ENCODE measurements at regions not wholly inside any gene's neighbourhood (a gene's known extent, or its start where the extent isn't known, plus 50 kb on each side); places are given as distances from the start of the nearest gene placed in this dataset.
"Not testable (repeated sequence)": the region's sequence is repeated elsewhere in the genome, so short reads cannot be mapped to it uniquely, and the experiment has no call there.

- in situ Hi-C loops (cut with MboI; ENCODE audit: low pct_unique_long_range_greater_than_20kb, low sequenced_read_pairs) = no loop called here
- no peak for DNase-seq
Observed at GRCh38 chr4:112005027-112005426, 140.2 kb upstream of the FAM241A start.

DNA sequence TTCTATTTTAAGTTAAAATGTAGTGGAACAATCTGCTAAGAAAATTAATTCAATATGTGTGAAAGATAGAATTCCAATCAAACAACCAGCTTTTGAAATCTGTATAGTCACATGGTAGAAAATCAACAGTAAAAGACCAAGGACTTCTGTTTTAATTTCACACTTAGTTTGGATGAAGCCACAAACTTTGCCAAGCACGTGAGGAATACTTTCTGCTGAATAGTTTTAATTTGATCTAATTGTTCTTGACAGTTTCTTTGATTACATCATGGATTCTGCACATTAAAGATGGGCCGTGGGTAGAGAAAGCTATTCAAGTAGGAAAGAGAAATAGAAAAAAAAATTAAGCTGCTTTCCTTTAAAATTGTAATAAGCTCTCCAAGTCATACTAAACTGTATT, 137.9 kb upstream of the FAM241A start:
- no peak for DNase-seq
- in situ Hi-C loops (cut with MboI; ENCODE audit: low pct_unique_long_range_greater_than_20kb, low sequenced_read_pairs) = no loop called here

DNA sequence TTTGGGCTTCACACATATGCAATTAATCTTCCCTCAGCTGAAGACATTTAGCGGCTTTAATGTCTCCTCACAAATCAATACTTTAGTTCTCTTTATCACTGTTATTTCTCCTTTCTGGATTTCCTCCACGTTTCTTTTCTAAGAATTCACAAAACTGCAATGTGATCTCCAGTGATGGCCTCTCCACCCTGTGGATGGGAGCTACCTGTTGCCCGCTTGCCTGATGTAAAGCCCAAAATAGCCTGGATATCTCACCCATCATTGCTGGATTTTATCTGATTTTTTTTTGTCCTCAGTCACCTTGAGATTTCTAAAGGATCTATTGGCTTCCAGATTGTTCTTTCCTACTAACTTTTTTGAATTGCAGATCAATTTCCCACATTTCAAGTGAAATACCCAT, 129.3 kb upstream of the FAM241A start:
- in situ Hi-C loops (cut with MboI; ENCODE audit: low pct_unique_long_range_greater_than_20kb, low sequenced_read_pairs) = no loop called here
- DNase-seq = no peak

GRCh38 chr4:112023402-112023950, 121.8 kb upstream of the FAM241A start:
- no peak for DNase-seq
- in situ Hi-C loops (cut with MboI; ENCODE audit: low pct_unique_long_range_greater_than_20kb, low sequenced_read_pairs) = no loop called here

- in situ Hi-C loops (cut with MboI; ENCODE audit: low pct_unique_long_range_greater_than_20kb, low sequenced_read_pairs) = no loop called here
- DNase-seq = no peak
Observed at GRCh38 chr4:112026058-112026457, 119.2 kb upstream of the FAM241A start.

GRCh38 chr4:112029771-112030171, 115.5 kb upstream of the FAM241A start:
- in situ Hi-C loops (cut with MboI; ENCODE audit: low pct_unique_long_range_greater_than_20kb, low sequenced_read_pairs) = no loop called here
- DNase-seq = no peak

- DNase-seq = peak; percentile 59
- in situ Hi-C loops (cut with MboI; ENCODE audit: low pct_unique_long_range_greater_than_20kb, low sequenced_read_pairs) = no loop called here
Observed at GRCh38 chr4:112031712-112032328, 113.4 kb upstream of the FAM241A start.

DNA sequence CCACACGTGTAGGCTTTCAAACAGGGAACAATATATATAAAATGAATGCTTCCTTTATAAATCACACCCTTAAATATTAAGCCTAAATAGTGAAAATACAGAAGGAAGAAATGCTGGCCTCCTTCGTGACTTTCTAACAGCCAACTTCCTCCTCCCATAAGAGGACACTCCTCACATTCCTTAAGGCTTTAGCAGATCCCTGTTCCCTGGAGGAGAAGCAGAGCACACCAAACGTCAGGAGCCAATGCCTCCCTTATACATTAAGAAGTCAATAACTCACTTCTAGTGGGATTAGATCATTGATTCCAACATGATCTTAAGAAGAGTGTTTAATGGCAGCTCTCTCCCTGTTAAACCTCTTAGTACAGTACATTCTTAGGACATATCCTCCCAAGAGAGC, 108.4 kb upstream of the FAM241A start:
- DNase-seq = no peak
- in situ Hi-C loops (cut with MboI; ENCODE audit: low pct_unique_long_range_greater_than_20kb, low sequenced_read_pairs) = no loop called here

GRCh38 chr4:112038861-112039260, 106.4 kb upstream of the FAM241A start:
- DNase-seq = no peak
- in situ Hi-C loops (cut with MboI; ENCODE audit: low pct_unique_long_range_greater_than_20kb, low sequenced_read_pairs) = no loop called here

GRCh38 chr4:112049119-112049518, 96.1 kb upstream of the FAM241A start:
- in situ Hi-C loops (cut with MboI; ENCODE audit: low pct_unique_long_range_greater_than_20kb, low sequenced_read_pairs); DNase-seq: not testable (repeated sequence)

DNA sequence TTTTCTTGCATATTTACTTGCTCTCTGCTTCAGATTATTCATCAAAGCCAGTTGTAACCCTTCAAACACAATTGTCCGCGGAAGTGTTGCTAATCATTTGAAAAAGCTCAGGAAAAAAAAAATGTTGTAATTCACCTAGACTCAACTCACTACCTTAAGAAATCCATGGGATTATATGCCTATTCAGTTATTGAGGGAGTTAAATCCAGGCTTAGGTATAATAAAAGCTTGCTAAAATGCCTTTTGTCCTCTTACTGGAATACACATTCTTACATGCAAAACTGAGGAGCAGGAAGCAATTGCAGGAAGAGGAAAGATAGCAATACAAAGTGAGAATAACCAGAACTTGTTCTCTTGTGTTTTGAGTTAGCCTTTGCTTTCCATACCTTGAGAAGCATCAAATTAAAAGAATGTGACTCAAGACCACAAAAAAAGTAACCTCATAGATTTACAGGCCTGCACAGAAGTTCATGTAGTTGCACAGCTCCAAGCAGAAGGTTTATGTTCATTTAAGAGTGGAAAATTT, 91.4 kb upstream of the FAM241A start:
- no peak for DNase-seq
- in situ Hi-C loops (cut with MboI; ENCODE audit: low pct_unique_long_range_greater_than_20kb, low sequenced_read_pairs) = no loop called here

- in situ Hi-C loops (cut with MboI; ENCODE audit: low pct_unique_long_range_greater_than_20kb, low sequenced_read_pairs) = no loop called here
- DNase-seq = no peak
Observed at GRCh38 chr4:112055100-112055499, 90.2 kb upstream of the FAM241A start.

DNA sequence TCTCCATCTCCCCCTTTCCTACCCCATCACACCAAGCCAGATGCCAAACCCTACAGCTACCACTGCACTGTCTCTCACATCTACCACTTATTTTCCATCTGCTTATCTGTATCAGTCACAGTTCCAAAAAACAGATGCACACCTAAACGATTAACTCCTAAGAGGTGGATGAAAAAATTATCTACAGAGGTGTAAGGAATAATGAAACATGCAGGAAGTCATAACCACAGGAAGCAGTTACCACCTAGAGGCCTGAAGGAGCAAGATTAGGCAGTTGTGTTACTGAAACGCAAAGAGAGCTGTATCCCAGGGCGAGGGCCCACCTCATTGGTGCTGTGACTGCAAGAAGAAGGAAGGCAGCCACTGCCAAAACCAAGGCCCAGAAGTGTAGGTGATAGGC, 87.8 kb upstream of the FAM241A start:
- peak; percentile 6 for DNase-seq
- in situ Hi-C loops (cut with MboI; ENCODE audit: low pct_unique_long_range_greater_than_20kb, low sequenced_read_pairs) = no loop called here

DNA sequence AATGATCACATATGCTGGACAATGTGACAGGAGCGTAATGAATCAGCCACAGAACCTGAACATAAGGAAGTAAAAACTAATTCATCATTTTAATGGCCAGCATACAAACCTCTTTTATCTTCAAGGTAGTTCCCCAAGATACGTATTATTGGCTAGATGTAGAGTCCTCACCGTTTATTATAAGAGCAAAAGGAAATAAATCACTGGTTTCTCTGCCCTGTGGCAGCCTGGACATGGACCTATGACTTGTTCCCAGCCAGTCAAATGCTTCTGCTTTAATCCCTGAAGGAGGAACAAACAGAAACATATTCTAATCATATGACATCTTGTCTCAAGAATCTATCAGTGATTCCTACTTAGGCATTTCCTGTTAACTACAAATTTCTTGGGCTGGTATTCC, 86.8 kb upstream of the FAM241A start:
- DNase-seq = no peak

GRCh38 chr4:112060212-112060611, 85.0 kb upstream of the FAM241A start:
- DNase-seq = peak; percentile 35
- in situ Hi-C loops (cut with MboI; ENCODE audit: low pct_unique_long_range_greater_than_20kb, low sequenced_read_pairs) = no loop called here

More for the DNA sequence above, 86.8 kb upstream of the FAM241A start:
- in situ Hi-C loops (cut with MboI; ENCODE audit: low pct_unique_long_range_greater_than_20kb, low sequenced_read_pairs) = no loop called here

- DNase-seq = no peak
- in situ Hi-C loops (cut with MboI; ENCODE audit: low pct_unique_long_range_greater_than_20kb, low sequenced_read_pairs) = no loop called here
Observed at GRCh38 chr4:112061207-112061817, 83.9 kb upstream of the FAM241A start.

GRCh38 chr4:112063260-112063659, 82.0 kb upstream of the FAM241A start:
- DNase-seq = no peak
- in situ Hi-C loops (cut with MboI; ENCODE audit: low pct_unique_long_range_greater_than_20kb, low sequenced_read_pairs) = no loop called here

DNA sequence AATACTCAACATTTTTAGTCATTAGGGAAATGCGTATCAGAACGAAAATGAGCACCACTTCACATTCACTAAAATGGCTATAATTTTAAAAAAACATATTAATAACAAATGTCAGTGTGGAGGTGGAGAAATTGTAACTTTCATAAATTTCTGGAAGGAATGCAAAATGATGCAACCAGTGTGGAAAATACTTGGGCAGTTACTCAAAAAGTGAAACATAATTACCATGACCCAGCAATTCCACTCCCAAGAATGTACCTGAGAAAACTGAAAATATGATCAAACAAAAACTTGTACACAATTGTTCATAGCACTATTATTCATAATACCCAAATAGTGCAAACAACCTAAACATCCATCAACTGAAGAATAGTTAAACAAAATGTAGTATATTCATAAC, 76.1 kb upstream of the FAM241A start:
- in situ Hi-C loops (cut with MboI; ENCODE audit: low pct_unique_long_range_greater_than_20kb, low sequenced_read_pairs) = no loop called here
- no peak for DNase-seq

GRCh38 chr4:112073181-112073580, 72.1 kb upstream of the FAM241A start:
- in situ Hi-C loops (cut with MboI; ENCODE audit: low pct_unique_long_range_greater_than_20kb, low sequenced_read_pairs) = no loop called here
- DNase-seq = peak; percentile 8

DNA sequence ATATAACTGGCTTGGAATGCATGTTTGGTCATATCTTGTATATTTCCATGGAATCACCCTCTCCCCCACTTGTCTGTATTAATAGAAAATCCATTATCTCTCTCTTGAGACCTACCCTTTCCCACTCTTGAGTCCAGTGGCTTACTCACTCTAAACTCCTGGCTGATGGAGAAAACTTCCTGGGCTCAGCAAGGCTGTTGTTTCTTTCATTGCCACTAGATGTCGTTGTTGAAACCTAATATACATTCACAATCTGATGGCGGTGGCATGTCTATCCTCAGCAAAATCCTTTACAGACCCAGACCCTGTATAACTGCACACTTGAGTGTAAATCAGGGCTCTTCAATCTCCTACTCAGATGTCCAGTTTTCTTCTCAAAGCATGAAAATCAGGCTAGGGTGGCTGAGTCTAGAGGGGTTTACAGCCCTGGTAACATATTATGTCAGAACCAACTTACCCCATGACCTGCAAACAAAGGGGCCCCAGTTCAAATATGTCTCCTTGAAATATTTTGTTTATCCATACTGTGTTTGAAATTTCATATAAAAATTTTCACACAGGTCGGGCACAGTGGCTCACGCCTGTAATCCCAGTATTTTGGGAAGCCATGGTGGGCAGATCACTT, 70.0 kb upstream of the FAM241A start:
- peak; percentile 76 for DNase-seq
- in situ Hi-C loops (cut with MboI; ENCODE audit: low pct_unique_long_range_greater_than_20kb, low sequenced_read_pairs) = loop anchor here (25.0 kb wide), 1 partner anchor 462 kb away; no protein-coding TSS in a partner anchor

Measured in KBM-7 (cell line).